GM21367 (cell line): ENCODE measurements at regions not wholly inside any gene's neighbourhood (a gene's known extent, or its start where the extent isn't known, plus 50 kb on each side); places are given as distances from the start of the nearest gene placed in this dataset.
"Not testable (repeated sequence)": the region's sequence is repeated elsewhere in the genome, so short reads cannot be mapped to it uniquely, and the experiment has no call there.

Experiments
- ATAC-seq: cut with Tn5 transposase; IDR thresholded peaks from one replicate; pipeline ENCODE4 v1.9.1; 2021; ENCODE audit not compliant: unreplicated experiment

DNA sequence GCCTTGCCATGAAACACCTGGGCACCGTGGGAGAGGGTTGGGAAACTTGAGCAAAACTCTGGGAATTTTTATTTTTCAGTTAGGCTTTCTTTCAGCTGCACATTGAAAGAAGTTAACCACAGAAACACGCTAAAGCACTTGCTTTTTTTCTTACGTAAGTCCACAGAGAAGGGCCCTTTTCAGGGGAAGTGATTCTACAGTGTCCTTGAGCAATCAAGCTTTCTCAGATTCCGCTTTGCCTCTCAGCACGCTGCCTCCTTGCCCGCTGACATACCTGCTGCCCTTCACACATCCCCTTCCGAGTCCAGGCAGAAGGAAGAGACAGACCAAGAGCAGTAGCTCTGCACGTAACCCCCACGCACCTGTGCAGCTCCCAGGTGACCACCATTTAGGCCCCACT lies 135.5 kb upstream of the MYT1L start:
- no peak for ATAC-seq

- ATAC-seq = no peak
Observed at GRCh38 chr2:2464643-2465042, 133.6 kb upstream of the MYT1L start.

GRCh38 chr2:2464094-2464493 lies 133.0 kb upstream of the MYT1L start:
- ATAC-seq = no peak

DNA sequence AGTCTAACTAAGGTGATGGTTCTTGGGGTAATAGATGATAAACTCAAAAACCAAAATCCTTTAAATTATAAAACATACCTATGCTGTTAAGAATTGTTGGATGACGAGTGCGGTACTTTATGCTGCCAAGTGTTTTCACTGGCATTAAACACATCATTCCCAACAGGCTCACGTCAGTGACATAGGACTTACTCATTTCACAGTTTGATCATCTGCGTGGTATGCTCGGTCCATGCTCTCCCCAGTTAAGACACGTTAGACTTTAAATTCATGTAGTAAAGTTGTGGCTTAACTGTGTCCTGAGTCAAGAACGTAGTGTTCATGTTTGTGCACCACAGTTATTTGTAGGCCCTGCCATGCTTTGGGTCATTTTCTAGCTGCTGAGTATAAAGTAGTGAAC lies 125.6 kb upstream of the MYT1L start:
- no peak for ATAC-seq

DNA sequence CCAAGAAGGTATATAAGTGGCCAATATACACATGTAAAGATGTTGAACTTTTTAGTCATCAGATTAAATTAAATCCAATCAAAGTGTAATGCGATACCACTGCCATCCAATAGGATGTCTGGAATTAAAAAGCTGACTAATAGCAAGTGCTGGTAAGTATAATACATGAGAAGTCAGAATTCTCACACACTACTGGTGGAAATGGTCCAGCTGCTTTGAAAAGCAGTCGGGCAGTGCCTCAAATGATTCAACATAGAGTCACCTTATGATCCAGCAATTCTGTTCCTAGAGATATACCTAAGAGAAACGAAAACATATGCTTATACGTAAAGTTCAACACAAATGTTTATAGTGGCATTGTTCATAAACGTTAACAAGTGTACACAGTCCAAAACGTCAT lies 124.1 kb upstream of the MYT1L start:
- ATAC-seq = no peak

GRCh38 chr2:2452961-2453360 lies 121.9 kb upstream of the MYT1L start:
- ATAC-seq = no peak

- not testable (repeated sequence) for ATAC-seq
Observed at GRCh38 chr2:2451275-2451674, 120.2 kb upstream of the MYT1L start.

- no peak for ATAC-seq
Observed at GRCh38 chr2:2448178-2448577, 117.1 kb upstream of the MYT1L start.

GRCh38 chr2:2422621-2423020 lies 91.5 kb upstream of the MYT1L start:
- ATAC-seq = no peak

DNA sequence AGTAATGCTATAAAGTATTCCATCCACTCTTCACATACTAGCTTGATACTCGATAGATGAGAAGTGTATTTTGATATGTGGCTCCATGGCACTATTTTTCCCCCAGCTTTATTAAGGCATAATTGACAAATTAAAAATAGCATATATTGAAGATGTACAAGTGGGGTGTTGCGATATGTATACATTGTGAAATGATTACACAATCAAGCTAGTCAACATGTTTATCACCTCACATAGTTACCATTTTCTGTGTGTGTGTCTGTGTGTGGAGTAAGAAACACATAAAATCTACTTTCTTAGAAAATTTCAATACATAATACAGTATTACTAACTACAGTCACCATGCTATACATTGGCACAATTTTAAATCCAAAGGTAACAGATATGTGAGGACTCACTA lies 82.5 kb upstream of the MYT1L start:
- no peak for ATAC-seq

GRCh38 chr2:2410987-2411386 lies 79.9 kb upstream of the MYT1L start:
- no peak for ATAC-seq

DNA sequence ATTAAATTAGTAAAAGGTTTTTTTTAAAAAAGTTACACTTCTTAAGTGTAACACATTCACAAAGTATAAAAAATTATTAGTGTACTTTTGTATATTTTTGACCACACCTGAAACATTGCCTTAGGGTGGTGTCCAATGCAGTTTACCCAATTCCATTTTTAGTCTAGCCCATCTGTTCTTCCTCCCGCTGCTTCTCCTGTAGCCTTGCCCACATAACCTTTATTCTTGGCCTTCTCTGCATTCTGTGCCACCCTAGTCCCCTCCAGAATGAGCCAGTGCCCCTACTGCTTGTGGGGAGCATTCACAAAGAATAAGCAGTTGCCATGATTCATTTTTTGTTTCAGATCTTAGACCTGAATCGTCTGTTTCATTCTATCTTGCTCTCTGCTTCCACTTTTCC lies 78.4 kb upstream of the MYT1L start:
- ATAC-seq = no peak

DNA sequence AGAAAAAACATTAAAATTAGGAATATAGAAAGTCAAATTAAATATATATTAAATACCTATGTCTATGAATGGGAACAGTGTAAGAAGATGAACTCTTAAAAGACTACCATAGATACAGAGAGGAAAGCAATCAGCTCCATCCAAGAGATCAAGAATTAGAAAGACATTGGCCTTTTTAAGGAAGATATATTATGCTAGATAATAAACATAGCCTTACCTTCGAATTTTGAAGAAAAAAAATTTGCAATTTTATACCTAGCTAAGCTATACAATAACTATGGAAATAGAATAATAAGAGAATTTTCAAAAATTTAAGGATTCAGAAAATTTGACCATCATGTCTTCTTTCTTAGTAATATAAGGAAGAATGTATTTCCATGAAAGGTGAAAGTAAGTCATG lies 74.7 kb upstream of the MYT1L start:
- ATAC-seq = no peak

DNA sequence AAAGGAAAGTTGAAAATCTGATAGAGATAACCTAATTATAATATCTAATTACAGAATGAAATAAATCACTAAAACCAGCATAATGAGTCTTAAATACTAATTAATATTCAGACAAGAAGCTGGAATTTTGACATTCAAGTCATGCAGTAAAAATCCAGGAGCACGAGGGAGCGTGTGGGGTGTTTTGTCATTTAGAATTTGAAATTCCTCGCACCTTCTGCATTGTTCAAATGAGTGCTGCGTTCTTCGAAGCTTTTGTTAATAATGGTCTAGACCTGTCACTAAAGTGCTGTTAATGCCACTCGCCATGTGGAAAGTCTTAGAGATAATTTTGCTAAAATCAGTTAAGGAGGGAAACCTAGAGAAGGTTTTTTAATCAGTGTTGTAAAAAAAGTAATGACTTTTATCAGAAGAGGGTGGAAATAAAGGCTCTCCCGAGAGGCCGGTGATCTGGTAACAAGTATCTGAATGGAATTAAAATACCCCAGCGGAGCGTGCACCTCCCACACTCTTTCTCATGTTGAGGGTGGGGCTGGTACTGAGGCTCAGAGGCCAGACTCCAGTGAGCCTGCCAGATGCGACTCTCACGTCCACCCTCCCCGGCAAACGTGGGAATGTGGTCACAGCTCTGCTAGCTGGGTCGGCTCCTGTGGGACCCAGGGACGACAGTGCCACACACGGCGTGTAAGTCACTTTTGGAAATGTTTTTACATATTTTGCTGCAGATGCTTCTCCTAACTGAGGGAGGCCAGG lies 69.4 kb upstream of the MYT1L start:
- ATAC-seq = no peak

DNA sequence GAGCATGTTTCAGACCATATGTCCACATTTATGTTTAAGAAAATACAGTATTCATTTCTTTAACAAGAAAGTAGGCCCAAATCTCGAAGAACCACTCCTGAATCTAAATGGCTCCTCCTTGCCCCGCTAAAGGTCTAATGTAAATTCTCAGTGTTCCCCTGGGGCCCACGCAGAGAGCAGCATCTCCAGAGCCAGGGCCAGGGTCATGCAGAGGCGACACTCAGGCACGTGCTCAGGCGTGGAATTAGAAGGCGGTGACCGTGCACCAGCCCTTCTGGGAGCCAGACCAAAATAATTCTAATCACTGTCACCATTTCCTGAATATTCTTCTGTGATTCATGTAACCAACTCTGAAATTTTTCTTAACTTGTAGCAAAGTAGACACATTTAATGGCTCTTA lies 68.3 kb upstream of the MYT1L start:
- ATAC-seq = no peak

DNA sequence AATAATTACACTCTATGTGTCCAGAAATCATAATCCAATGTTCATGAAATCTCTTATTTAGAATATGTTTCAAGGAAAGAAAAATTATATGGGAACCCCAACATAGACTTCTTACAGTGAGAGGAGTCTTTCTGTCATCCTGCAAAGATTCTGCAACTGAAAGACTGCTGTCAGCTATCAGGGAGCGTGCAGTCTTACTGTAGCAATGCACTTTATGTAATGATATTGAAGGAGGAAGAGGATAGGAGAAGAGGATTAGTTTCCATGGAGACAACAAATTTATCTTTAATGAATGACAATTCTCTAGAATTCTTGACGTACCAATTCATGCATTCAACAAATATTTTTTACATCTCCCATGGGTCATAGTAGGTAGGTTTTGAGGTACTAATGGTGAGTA lies 61.3 kb upstream of the MYT1L start:
- no peak for ATAC-seq

DNA sequence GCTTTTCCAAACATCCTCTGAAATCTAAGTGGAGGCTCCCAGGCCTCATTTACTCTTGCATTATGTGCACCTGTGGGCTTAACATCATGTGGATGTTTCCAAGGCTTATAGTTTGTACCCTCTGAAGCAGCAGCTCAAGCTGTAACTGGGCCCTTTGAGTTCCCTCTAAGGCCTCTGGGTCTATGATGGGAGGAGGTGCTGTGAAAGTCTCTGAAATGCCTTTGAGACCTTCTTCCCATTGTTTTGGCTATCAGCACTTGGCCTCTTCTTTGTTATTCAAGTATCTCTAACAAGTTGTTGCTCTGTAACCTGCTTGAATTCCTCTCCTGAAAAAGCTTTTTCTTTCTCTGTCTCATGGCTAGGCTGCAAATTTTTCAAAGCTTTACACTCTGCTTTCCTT lies 58.1 kb upstream of the MYT1L start:
- no peak for ATAC-seq
